SK-N-SH treated with all-trans-retinoic acid at 6 μM for 48 hours (cell line): ENCODE measurements at regions not wholly inside any gene's neighbourhood (a gene's known extent, or its start where the extent isn't known, plus 50 kb on each side); places are given as distances from the start of the nearest gene placed in this dataset.

Source experiments
- ATAC-seq: fragments of 200-7000 bp; cut with Tn5 transposase; 3 replicates; pipeline ENCODE4 v1.9.1; 2020; ENCODE audit warnings: mild to moderate bottlenecking, moderate library complexity
- ARNTL ChIP-seq: fragments of 450-650 bp; formaldehyde crosslinking; IDR thresholded peaks from 2 replicates; pipeline ENCODE4 v1.5.0; 2020; ENCODE audit warnings: low read depth, mild to moderate bottlenecking, moderate library complexity, borderline replicate concordance
- BACH2 ChIP-seq: fragments of 250-450 bp; sonication (Bioruptor Pico); IDR thresholded peaks from 2 replicates; pipeline ENCODE4 v1.9.0; 2021; ENCODE audit warnings: mild to moderate bottlenecking, borderline replicate concordance
- CSDC2 ChIP-seq: fragments of 250-450 bp; sonication (Bioruptor Pico); IDR thresholded peaks from 2 replicates; pipeline ENCODE4 v1.5.0; 2020; ENCODE audit warnings: mild to moderate bottlenecking, moderate library complexity
- GLIS3 ChIP-seq: fragments of 250-450 bp; sonication (Bioruptor Pico); IDR thresholded peaks from 2 replicates; pipeline ENCODE4 v1.5.0; 2020; ENCODE audit warnings: mild to moderate bottlenecking, moderate library complexity
- ISL1 ChIP-seq: fragments of 250-450 bp; sonication (Bioruptor Pico); IDR thresholded peaks from 2 replicates; pipeline ENCODE4 v2.1.2; 2022; ENCODE audit warnings: mild to moderate bottlenecking, moderate library complexity
- OSR1 ChIP-seq: fragments of 250-450 bp; sonication (Bioruptor Pico); IDR thresholded peaks from 2 replicates; pipeline ENCODE4 v1.8.0; 2022; ENCODE audit warnings: moderate library complexity, mild to moderate bottlenecking, inconsistent platforms
- PATZ1 ChIP-seq: fragments of 250-450 bp; sonication (Bioruptor Pico); IDR thresholded peaks from 2 replicates; pipeline ENCODE4 v1.8.0; 2020; ENCODE audit warnings: mild to moderate bottlenecking, moderate library complexity, borderline replicate concordance
- POU6F1 ChIP-seq: fragments of 250-450 bp; sonication (Bioruptor Pico); IDR thresholded peaks from 2 replicates; pipeline ENCODE4 v1.8.0; 2021; ENCODE audit warnings: low read depth, mild to moderate bottlenecking, moderate library complexity, borderline replicate concordance
- PPARA ChIP-seq: fragments of 250-450 bp; sonication (Bioruptor Pico); IDR thresholded peaks from 2 replicates; pipeline ENCODE4 v1.5.0; 2020; ENCODE audit warnings: mild to moderate bottlenecking, borderline replicate concordance
- RARB ChIP-seq: fragments of 250-450 bp; sonication (Bioruptor Pico); IDR thresholded peaks from 2 replicates; pipeline ENCODE4 v1.8.0; 2021; ENCODE audit warnings: mild to moderate bottlenecking, moderate library complexity
- TCF4 ChIP-seq: fragments of 250-450 bp; sonication (Bioruptor Pico); IDR thresholded peaks from 2 replicates; pipeline ENCODE4 v1.8.0; 2021; ENCODE audit warnings: mild to moderate bottlenecking, moderate library complexity, borderline replicate concordance
- TOX ChIP-seq: fragments of 250-450 bp; sonication (Bioruptor Pico); IDR thresholded peaks from 2 replicates; pipeline ENCODE4 v1.8.0; 2021; ENCODE audit warnings: mild to moderate bottlenecking, moderate library complexity, borderline replicate concordance
- ZC3H10 ChIP-seq: fragments of 250-450 bp; sonication (Bioruptor Pico); IDR thresholded peaks from 2 replicates; pipeline ENCODE4 v1.5.1; 2021; ENCODE audit warnings: mild to moderate bottlenecking, moderate library complexity
- ZFP30 ChIP-seq: fragments of 450-650 bp; formaldehyde crosslinking; IDR thresholded peaks from 2 replicates; pipeline ENCODE4 v1.5.0; 2022; ENCODE audit warnings: mild to moderate bottlenecking, moderate library complexity
- ZNF70 ChIP-seq: fragments of 450-650 bp; formaldehyde crosslinking; IDR thresholded peaks from 2 replicates; pipeline ENCODE4 v1.5.0; 2020; ENCODE audit warnings: mild to moderate bottlenecking, moderate library complexity
- ZNF8 ChIP-seq: fragments of 450-650 bp; formaldehyde crosslinking; IDR thresholded peaks from 2 replicates; pipeline ENCODE4 v1.5.0; 2020; ENCODE audit warnings: mild to moderate bottlenecking, moderate library complexity
- TF ChIP-seq, protein P1 (sequence below): fragments of 250-450 bp; sonication (Bioruptor Pico); IDR thresholded peaks from 2 replicates; pipeline ENCODE4 v1.5.1; 2021; ENCODE audit warnings: mild to moderate bottlenecking, moderate library complexity
- TF ChIP-seq, protein P2 (sequence below): fragments of 250-450 bp; sonication (Bioruptor Pico); IDR thresholded peaks from 2 replicates; pipeline ENCODE4 v1.5.0; 2020; ENCODE audit warnings: mild to moderate bottlenecking, moderate library complexity

GRCh38 chr11:69975822-69976221 lies 102.3 kb upstream of the ANO1 start:
- TF ChIP-seq TOX (CRISPR knock-in tag): no peak
- TF ChIP-seq TCF4: no peak
- ATAC-seq: no peak

- no peak for ATAC-seq
- TF ChIP-seq RARB: no peak
- TF ChIP-seq, protein P1, sequence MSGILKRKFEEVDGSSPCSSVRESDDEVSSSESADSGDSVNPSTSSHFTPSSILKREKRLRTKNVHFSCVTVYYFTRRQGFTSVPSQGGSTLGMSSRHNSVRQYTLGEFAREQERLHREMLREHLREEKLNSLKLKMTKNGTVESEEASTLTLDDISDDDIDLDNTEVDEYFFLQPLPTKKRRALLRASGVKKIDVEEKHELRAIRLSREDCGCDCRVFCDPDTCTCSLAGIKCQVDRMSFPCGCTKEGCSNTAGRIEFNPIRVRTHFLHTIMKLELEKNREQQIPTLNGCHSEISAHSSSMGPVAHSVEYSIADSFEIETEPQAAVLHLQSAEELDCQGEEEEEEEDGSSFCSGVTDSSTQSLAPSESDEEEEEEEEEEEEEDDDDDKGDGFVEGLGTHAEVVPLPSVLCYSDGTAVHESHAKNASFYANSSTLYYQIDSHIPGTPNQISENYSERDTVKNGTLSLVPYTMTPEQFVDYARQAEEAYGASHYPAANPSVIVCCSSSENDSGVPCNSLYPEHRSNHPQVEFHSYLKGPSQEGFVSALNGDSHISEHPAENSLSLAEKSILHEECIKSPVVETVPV (CRISPR knock-in tag): no peak
Measured at GRCh38 chr11:69976794-69977193, 101.3 kb upstream of the ANO1 start.

DNA sequence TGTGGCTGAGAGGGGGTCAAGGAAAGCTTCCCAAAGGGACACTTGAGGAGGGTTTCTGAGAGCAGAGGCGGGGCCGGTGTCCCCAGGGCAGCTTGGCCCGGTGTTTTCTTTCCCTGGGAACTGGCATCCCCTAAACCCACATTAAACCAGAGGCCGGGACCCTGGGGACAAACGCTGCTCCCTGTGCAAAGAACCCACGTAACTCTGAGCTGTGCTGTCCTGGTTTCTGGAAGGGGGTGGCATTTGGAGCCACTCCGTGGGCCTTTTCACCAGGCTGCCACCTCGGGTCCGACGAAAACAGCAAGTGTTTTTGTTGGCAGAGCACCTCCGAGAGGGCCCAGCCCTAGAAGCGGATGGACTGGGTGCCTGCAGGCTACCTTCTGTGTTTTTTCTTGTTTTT lies 100.2 kb upstream of the ANO1 start:
- ATAC-seq: no peak

GRCh38 chr11:69978841-69979614 lies 99.1 kb upstream of the ANO1 start:
- TF ChIP-seq ZFP30 (no peak), ZNF8 (CRISPR knock-in tag) (no peak), PATZ1 (CRISPR knock-in tag) (no peak), POU6F1 (CRISPR knock-in tag) (no peak), CSDC2 (no peak), ISL1 (CRISPR knock-in tag) (no peak), TCF4 (no peak), OSR1 (CRISPR knock-in tag) (no peak)

More for the DNA sequence above, 100.2 kb upstream of the ANO1 start:
- TF ChIP-seq TCF4: no peak

DNA sequence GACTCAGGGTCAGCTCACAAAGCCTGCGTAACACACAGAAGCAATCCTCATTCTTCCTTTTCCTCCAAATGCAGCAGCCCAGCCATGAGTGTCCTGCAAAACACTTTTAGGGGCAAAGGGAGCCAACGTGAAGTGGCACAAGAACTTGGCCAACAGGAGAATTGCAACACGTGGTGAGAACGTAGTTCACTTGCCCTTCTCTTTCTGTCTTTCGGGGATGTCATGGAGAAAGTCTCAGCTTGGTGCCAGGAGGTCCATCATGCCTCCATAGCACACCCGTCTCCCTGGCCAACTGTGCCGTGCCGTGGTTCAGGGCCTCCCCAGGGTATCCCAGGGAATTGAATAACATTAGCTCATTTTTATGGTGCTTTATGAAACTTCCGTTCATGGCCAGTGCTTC lies 98.5 kb upstream of the ANO1 start:
- ATAC-seq: no peak
- TF ChIP-seq ZNF70 (CRISPR knock-in tag) (no peak), OSR1 (CRISPR knock-in tag) (no peak), TCF4 (no peak), ARNTL (CRISPR knock-in tag) (no peak), PPARA (CRISPR knock-in tag) (no peak), RARB (no peak), ISL1 (CRISPR knock-in tag) (no peak), ZNF8 (CRISPR knock-in tag) (no peak), GLIS3 (CRISPR knock-in tag) (no peak), CSDC2 (no peak), ZC3H10 (CRISPR knock-in tag) (no peak), BACH2 (CRISPR knock-in tag) (no peak), POU6F1 (CRISPR knock-in tag) (no peak)
- TF ChIP-seq, protein P2, sequence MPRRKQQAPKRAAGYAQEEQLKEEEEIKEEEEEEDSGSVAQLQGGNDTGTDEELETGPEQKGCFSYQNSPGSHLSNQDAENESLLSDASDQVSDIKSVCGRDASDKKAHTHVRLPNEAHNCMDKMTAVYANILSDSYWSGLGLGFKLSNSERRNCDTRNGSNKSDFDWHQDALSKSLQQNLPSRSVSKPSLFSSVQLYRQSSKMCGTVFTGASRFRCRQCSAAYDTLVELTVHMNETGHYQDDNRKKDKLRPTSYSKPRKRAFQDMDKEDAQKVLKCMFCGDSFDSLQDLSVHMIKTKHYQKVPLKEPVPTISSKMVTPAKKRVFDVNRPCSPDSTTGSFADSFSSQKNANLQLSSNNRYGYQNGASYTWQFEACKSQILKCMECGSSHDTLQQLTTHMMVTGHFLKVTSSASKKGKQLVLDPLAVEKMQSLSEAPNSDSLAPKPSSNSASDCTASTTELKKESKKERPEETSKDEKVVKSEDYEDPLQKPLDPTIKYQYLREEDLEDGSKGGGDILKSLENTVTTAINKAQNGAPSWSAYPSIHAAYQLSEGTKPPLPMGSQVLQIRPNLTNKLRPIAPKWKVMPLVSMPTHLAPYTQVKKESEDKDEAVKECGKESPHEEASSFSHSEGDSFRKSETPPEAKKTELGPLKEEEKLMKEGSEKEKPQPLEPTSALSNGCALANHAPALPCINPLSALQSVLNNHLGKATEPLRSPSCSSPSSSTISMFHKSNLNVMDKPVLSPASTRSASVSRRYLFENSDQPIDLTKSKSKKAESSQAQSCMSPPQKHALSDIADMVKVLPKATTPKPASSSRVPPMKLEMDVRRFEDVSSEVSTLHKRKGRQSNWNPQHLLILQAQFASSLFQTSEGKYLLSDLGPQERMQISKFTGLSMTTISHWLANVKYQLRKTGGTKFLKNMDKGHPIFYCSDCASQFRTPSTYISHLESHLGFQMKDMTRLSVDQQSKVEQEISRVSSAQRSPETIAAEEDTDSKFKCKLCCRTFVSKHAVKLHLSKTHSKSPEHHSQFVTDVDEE: no peak

More at GRCh38 chr11:69978841-69979614, 99.1 kb upstream of the ANO1 start:
- ATAC-seq: no peak
